HG03025 (cell line): ENCODE measurements at regions not wholly inside any gene's neighbourhood (a gene's known extent, or its start where the extent isn't known, plus 50 kb on each side); places are given as distances from the start of the nearest gene placed in this dataset.

Experiments
- ATAC-seq: cut with Tn5 transposase; IDR thresholded peaks from one replicate; pipeline ENCODE4 v1.9.1; 2021; ENCODE audit warnings: mild to moderate bottlenecking, moderate library complexity; ENCODE audit not compliant: unreplicated experiment, low FRiP score

DNA sequence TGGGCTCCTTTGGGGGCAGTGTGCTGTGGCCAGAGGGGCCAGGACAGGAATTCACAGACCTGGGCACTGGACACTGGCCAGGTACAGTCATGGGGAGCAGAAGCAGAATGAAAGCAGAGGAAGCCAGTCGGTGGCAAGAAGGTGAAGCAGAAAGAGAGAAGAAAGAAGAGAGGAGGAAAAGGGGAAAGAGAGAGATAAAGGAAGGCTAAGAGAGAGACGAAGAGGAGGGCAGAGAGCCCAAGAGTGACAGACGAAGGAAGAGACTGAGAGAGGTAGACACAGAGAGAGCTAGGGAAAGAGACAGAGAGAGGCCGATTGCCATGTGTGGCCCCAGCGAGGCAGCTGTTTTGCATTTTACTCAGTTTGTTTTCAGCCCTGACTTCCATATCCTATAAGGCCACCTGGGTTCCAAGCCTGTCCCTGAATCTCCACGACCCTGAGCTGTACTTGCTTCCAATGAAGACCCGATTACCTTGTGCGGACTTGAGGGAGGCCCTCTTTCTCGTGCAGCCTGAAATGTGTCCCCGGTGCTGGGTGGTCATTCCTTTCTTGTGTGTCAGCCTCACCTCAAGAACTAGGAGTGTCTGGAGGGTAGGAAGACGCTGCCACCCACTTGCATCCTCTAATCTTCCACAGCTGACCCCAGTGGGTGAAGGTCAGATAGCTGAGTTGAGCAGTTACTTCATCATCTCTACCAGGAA lies 73.9 kb downstream of the LSM3 start:
- no peak for ATAC-seq

DNA sequence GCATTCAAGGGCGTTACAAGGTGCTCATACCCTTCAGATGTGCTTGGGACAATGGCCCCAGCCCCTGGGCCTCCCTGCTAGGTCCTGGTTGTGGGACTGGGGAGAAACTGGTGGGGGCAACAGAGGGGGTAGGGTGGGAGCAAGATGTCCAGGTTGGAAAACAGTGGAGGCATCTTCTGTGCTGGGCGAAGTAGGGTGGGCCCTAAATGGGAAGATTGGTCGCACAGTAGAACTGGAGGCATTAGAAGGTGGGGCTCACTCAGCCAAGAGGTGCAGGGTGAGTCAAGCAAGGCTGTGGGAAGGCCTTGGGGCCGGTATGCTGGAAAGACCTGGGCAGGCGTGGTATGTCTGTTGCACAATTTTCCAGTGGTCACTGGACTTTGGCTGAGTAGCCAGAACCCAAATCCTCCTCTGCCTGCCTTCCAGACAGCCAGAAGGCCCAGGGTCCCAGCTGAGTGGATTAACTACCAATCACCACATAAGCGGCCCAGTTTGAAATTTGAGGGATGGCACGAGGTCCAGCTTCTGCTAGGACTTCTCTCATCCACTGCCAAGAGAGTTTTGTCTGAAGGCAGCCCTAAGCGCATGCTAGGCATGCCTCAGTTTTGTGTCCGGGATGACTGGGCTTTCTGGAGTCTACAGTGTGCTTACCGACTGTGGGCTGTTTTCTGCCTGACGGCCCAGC lies 74.5 kb downstream of the LSM3 start:
- no peak for ATAC-seq

DNA sequence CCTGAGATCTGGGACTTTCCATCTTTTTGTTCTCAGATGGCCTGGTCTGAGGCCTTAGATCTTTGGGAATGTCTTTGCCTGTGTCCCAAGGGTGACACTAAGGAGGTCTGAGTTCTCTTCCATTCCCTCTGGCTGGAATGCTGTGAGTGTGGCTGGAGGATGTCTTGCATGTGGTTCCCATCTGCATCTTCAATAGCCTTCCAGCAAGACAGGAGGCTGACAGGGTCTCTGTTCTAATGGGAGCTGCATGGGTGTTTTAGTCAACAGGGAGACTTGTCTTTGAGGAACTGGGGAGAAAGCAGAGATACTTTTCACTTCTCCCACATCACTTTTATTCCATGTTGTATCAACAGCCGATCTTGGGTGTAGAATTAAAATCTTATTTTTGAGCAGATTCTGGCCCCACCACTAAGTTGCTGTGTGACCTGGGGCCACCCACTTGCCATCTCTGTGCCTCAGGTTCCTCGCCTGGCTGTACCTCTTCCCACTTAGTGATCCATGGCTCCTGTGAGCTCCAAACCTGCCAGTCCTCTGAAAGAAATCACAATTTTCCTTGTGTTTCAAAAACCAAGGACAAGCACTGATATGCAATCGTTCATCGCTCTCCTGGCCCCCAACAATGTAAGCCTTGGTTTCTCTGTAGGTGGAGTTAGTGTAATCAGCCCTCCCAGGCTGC lies 75.2 kb downstream of the LSM3 start:
- ATAC-seq, result no peak

- ATAC-seq, result no peak
Measured at GRCh38 chr3:14254812-14255702, 76.4 kb downstream of the LSM3 start.

- ATAC-seq, result no peak
Measured at GRCh38 chr3:14256046-14256445, 77.4 kb downstream of the LSM3 start.

DNA sequence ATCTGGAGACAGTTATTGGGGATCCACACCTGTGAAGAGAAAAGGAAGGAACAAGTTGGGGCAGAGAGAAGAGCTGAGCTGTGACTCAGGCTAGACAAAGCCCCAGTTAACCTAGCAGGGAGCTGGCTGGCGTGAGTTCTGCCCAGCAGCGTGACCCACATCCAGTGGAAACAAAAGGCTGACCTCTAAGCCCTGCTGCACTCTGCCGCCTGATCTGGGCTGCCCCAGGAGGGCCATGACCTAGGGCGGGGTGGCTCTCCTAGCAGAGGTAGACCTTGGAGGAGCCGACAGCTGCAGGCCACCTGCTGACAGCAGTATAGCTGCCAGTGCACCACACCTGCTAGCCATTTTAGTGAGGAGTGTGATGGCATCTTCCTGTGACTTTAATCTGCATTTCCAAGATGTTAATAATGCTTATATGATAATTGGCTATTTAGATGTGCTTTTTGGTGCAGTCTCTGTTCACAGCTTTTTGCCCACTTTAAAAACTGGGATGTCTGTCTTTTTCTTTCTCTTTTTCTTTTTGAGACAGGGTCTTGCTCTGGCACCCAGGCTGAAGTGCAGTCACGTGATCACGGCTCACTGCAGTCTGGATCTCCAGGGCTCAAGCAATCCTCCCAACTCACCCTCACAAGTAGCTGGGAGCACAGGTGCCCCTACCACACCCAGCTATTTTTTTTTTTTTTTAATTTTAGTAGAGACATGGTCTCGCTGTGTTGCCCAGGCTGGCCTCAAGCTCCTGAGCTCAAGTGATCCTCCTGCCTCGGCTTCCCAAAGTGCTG lies 78.1 kb downstream of the LSM3 start:
- ATAC-seq, result no peak

GRCh38 chr3:14258906-14259904 lies 80.6 kb downstream of the LSM3 start:
- no peak for ATAC-seq

GRCh38 chr3:14260463-14260862 lies 81.8 kb downstream of the LSM3 start:
- ATAC-seq, result no peak

GRCh38 chr3:14261229-14261628 lies 82.6 kb downstream of the LSM3 start:
- no peak for ATAC-seq

GRCh38 chr3:14262212-14262611 lies 83.6 kb downstream of the LSM3 start:
- ATAC-seq, result no peak

- no peak for ATAC-seq
Measured at GRCh38 chr3:14262867-14263266, 84.2 kb downstream of the LSM3 start.

GRCh38 chr3:14263317-14264005 lies 84.8 kb downstream of the LSM3 start:
- no peak for ATAC-seq

- no peak for ATAC-seq
Measured at GRCh38 chr3:14265246-14265962, 86.8 kb downstream of the LSM3 start.

- no peak for ATAC-seq
Measured at GRCh38 chr3:14266361-14266760, 87.7 kb downstream of the LSM3 start.

- no peak for ATAC-seq
Measured at GRCh38 chr3:14267976-14268375, 89.4 kb downstream of the LSM3 start.

- no peak for ATAC-seq
Measured at GRCh38 chr3:14268897-14269296, 90.3 kb downstream of the LSM3 start.
